GM12865 (cell line): ENCODE measurements at regions not wholly inside any gene's neighbourhood (a gene's known extent, or its start where the extent isn't known, plus 50 kb on each side); places are given as distances from the start of the nearest gene placed in this dataset.

ENCODE experiments used
- DNase-seq: peaks from one replicate; pipeline ENCODE4 v3.0.0; 2010; ENCODE audit warnings: low read depth
- H3K4me3 ChIP-seq: 2 replicates; pipeline ENCODE4 v1.5.1; 2011; ENCODE audit warnings: mild to moderate bottlenecking, low read depth, low read length, control low read depth
- CTCF ChIP-seq: IDR thresholded peaks from 2 replicates; pipeline ENCODE4 v1.5.1; 2011; ENCODE audit warnings: low read length, control low read depth, low read depth, inconsistent platforms; ENCODE audit not compliant: insufficient read depth; ENCODE audit errors: missing control alignments

GRCh38 chr5:158513490-158514318 lies 586.0 kb downstream of the EBF1 start:
- peak; percentile 6 for DNase-seq
- no peak for TF ChIP-seq CTCF
- H3K4me3 ChIP-seq = no peak overlapping the region

GRCh38 chr5:158511454-158511853 lies 588.3 kb downstream of the EBF1 start:
- no peak overlapping the region for H3K4me3 ChIP-seq
- TF ChIP-seq CTCF = no peak
- peak; percentile 46 for DNase-seq

GRCh38 chr5:158510479-158510878 lies 589.2 kb downstream of the EBF1 start:
- no peak for DNase-seq
- TF ChIP-seq CTCF = no peak
- H3K4me3 ChIP-seq = no peak overlapping the region

- no peak overlapping the region for H3K4me3 ChIP-seq
- TF ChIP-seq CTCF = no peak
- DNase-seq = no peak
Observed at GRCh38 chr5:158506648-158507047, 593.1 kb downstream of the EBF1 start.

GRCh38 chr5:158502686-158503085 lies 597.0 kb downstream of the EBF1 start:
- DNase-seq = no peak
- TF ChIP-seq CTCF = no peak

GRCh38 chr5:158499892-158500418 lies 599.8 kb downstream of the EBF1 start:
- H3K4me3 ChIP-seq = no peak overlapping the region
- DNase-seq = no peak
- no peak for TF ChIP-seq CTCF

More at GRCh38 chr5:158502686-158503085, 597.0 kb downstream of the EBF1 start:
- H3K4me3 ChIP-seq = no peak overlapping the region
